Left forelimb (tissue), 1 donor: ENCODE measurements at regions not wholly inside any gene's neighbourhood (a gene's known extent, or its start where the extent isn't known, plus 50 kb on each side); places are given as distances from the start of the nearest gene placed in this dataset.

Experiments used
- DNase-seq: peaks from one replicate; pipeline ENCODE4 v3.0.0-alpha.2; 2018; ENCODE audit warnings: low spot score

DNA sequence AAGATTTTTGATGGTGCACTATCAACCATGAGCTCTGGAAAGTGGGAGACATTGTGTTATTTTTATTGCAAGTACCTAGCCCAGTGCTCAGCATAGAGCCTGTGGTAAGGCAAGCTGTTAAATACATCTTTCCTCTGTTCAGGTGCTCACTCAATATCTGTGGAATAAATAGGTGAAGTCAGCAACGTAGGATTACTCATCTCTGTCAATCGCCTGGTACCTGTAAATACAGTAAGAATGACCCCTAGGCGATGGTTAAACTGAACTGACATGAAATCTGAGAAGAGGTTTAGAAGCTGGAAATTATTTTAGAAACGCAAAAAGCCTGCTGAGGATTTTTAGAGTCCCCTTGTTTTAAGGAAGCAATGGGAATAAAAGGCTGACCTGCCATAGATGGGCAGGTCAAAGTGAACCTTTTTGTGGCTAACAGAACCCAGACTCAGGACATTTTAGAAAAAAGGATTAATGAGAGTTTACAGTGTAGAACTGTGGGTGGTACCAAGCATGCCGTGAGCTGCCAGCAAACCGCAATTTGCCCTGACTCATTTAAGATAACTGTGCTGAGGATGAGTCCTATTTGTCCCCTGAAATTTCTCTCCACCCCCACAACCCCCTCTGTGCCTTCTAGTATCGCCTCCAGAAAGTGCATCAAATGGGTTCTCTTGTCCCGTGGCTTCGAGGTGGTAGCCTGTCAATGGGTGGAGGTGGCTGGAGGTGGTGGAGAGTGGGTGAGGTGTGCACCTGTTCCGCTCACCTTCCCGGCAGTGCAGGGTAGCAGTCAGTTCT lies 375.1 kb downstream of the MED10 start:
- no peak for DNase-seq

DNA sequence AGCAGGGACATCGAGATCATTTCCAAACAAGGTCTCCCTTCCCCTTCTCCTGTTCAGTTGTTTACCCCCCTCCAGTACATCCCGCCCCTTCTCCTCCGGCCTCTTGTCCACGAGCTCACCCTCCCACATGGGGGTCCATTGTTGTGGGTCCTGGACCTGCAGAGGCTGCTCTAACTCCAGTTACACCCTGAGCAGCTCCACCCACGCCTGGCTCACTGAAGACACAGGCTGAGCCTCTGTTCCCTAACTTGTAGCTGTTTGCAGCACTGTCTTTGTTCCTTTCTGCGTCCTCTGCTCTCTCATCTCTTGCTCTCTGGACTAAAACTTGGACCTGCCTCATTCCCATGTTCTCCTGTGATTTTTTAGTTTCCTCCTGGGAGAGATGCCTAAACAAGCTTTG lies 377.5 kb downstream of the MED10 start:
- DNase-seq: no peak

DNA sequence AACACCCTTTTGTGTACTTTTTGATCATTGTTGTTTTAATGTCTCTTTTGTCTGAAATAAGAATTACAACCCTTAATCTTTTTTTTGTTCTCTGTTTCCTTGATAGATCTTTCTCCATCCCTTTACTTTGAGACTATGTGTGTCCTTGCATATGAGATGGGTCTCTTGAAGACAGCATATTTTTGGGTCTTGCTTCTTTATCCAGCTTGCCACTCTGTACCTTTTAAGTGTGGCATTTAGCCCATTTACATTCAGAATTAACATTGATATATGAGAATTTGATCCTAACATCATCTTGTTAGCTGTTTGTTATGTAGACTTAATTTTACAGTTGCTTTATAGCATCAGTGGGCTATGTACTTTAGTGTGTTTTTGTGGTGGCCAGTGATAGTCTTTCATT lies 382.5 kb downstream of the MED10 start:
- no peak for DNase-seq

DNA sequence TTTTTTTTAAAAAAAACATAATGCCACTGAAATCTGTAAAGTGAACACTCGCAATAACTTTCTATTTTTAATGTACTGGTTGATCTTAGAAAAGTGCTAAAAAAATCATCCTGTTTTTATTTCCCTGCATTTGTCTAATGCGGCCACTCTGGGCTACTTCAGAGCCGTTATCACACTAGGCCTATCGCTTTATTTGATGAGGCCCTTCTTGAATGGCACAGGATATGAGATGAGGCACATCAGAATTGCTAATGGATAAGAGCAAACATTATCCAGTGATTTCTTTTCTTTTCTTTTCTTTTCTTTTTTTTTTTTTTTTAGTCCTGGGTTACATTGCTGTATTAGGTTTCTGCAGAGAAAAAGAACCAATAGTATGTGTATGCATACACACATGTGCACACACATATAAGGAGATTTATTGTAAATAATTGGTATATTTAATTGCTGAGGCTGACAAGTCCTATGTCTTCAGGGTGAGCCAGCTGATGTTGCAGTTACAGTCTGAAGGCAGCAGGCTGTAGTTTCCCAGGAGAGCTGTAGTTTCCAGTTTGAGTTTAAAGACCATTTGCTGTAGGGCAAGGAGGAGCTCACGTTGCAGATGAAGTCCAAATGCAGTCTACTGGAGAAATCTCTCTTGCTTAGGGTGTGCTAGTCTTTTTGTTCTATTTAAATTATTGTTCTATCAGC lies 391.7 kb downstream of the MED10 start:
- no peak for DNase-seq

DNA sequence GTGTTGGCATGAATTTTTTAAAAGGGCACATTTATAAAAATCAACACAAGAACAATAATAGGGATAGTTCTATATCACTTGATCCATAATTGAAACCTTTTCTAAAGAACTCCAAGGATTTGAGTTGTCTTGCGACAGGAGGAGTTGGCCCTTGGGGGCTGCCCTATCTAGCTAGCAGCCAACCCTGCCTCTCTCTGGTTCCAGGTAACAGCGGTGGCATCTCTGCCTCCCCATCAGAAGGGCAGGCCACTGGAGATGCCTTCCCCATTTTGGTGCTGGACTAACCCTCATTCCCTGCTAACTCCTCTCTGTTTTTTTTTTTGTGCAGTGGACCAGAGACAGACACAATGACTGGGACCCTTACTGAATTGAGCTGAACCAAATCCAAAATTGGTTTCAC lies 393.0 kb downstream of the MED10 start:
- DNase-seq: no peak

DNA sequence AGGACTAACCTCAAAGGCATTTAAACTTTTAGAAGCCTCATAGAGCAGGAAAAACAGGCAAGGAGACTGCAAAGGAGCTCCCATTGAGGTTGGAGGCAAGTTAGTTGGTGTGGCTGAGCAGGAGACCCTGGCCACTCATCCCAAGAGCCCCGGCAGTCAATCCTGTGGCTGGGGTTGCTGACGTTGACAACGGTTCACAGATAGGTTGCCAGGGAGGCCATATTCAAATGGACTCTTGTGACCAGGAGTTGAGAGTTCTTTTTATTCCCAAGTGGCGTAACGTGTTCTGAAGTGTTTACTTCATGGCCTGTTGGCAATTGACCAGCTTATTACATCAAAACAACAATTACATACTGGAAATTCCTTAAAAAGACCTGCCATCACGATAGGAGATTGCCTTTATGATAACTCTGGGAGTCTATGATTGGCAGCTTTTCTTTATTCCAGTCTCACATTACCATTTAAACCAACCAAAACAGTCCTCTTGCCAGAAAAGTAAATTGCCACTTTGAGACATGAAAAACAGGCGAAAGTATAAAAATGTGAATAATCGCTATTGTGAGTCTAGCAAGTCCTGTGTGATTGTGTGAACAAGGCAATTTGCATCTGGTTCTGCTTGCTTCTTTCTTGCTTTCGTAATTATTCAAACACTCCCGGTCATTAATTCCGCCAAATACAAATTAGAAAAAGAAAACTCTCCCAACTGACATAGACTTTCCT lies 394.9 kb downstream of the MED10 start:
- no peak for DNase-seq

DNA sequence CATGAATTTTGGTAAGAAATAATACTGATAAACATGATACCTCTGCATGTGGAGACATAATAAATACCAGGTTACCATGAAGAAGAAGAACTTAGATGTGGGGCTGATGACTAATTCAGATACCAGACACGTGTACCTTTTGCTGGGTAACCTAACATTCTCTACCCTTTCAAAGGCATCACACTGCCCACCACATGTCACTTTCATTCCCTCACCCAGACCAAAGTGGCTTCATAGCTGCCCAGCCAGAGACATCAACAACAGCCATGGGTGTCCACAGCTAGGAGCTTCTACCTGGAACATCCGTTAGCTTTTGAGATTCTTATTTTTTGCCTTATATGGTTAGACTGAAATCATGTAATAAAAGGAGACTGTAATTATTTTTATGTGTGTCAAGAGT lies 396.8 kb downstream of the MED10 start:
- no peak for DNase-seq

DNA sequence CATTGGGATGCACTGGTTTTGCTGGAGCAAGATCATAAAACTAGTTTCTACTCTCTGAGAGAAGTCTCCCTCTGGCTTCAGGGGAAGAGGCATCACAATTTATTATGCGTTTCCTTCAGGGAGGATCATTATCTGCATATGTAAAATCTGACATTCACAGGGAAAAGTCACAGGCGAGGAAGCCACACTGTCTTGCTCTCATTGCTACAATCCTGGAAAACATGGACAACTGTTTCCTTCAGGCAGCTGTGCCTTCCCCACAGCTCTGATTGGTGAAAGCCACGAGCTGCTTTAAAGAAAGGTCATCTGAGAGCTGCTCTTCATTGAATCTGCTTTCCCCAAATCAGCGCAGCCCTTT lies 397.8 kb downstream of the MED10 start:
- no peak for DNase-seq

DNA sequence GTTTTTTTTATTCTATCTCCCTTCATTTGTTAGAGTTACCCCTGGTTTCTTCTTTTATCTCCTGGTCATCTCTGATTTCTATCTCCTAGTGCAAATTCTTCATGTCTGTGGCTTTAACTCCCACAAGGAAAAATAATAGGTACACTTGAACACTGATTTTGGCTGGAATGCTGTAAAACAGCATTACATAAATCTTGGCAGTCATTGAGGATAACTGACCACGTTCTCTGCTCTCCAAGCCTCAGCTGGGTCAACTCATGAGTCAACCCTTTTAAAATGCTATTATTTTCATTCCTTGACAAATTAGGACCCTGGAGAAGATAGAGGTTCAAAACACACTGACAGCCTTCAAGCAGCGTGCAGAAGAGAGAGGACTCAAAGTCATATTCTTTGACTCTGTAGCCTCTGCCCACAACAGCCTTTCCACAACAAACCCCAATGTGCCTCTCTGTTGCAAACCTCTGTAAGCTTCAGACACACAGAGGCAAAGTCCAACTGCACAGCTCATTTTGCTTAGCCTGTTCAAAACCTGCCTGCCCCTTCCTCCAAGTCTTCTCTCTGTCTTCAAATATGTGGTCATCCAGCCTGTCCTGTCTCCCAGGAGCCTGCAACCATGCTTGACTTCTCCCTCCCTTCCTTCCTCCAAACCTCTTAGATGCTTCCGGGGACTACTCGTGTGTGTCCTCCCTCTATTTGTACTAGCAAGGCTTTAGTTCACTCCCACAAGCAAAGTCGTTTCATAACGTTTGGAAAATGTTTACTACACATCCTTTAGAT lies 398.4 kb downstream of the MED10 start:
- DNase-seq: no peak

DNA sequence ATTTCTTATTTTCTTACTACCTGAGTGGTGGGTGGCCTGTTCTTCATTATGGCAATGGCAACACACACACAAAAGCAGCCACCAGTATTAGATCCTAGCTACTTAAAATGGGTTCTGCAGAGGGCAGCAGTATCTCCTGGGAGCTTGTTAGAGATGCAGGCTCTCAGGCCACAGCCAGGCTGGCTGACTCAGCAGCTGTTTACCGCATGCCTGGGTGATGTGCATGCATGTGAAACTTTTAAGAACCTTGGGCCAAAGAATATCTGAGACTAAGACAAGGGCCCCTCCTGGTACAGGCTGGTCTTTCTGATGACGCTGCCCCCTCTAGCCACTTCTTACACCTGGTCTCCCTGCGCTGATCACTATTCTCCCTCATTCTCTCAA lies 399.0 kb downstream of the MED10 start:
- no peak for DNase-seq

DNA sequence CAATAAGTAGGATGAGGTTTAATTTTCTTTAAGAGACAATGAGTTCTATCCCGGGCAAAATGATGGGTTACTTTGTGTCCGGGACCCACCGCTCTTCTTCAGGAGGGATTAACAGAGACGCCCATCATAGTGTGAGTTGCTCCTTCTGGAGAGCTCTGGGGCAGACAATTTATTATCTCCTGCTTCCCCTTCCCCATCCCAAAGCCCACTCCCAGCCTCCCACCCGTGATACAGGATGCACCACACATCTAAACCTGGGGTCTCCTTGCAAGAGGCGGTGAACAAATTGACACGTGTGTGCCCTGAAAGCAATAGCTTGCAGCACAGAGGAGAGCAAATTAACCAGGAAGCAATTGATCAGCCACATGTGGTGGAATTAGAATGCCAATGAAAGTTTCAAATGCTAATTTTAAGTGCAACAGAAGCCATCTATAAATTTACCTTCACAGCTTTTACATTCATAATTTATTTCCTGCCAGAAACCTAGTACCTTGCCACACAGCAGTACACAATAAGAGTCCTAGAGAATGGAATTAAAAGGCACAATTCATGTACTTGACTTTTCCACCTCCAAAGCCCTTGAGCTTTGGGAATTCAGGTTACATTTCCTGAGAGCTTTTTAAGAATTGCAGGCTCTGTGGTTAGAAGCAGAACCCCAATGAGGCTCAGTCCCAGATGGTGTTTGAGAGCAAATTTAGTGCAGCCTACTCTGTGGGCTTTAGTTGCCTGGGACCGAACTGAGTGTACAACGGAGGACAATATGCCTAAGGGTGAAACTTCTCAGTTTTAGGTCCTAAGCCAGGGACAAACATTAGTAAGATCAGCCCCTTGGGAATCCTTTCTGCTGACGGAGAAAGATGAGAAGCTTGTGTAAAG lies 399.6 kb downstream of the MED10 start:
- no peak for DNase-seq

DNA sequence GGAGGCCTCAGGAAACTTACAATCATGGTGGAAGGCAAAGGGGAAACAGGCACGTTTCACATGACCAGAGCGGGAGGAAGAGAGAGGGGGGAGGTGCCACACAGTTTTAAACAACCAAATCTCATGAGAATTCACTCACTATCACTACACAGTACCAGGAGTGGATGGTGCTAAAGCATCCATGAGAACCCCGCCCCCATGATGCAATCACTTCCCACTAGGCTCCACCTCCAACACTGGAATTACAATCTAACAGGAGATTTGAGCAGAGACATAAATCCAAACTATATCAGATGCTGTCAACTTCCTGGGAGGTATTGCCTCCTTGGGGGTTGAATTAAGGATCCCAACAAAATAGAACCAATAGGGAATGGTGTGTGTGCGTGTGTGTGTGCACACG lies 407.1 kb downstream of the MED10 start:
- DNase-seq: no peak

DNA sequence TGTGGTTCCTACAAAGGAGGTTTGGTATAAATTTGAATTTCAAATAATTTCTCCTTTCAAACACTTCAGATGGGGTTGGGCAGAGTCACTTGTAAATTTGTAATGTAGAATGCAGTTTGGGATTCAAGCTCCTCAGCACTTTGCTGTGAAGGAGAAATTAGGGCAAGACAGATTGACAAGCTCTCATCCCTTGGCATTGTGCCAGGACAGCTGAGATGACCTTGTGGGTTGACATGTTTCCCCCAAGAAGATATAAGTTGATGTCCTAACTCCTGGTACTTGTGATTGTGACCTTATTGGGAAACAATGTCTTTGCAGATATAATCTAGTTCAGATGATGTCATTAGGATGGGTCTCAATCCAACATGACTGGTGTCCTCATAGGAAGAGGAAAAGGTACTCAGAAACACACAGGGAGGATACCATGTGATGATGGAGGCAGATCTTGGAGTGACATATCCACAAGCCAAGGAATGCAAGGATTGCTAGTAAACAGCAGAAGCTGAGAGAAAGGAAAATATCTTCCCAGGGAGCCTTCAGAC lies 408.3 kb downstream of the MED10 start:
- no peak for DNase-seq

DNA sequence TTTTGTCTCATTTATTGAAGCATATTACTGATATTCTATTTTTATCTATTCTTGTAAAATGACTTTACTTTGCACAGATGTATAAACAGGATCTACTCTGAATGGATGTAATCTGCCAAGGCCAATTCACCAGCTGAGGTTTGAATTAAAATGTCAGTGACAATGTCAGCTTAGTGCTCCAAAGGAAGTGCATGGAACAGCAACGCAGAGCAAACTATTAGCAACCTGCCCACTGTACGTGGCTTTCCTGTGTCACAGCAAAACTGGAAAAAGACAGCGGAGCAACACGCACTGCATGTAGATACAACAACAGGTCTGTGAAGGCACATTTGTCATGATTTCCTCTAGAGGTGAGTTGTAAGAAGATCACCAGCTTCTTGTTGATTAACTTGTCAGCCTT lies 409.4 kb downstream of the MED10 start:
- no peak for DNase-seq

DNA sequence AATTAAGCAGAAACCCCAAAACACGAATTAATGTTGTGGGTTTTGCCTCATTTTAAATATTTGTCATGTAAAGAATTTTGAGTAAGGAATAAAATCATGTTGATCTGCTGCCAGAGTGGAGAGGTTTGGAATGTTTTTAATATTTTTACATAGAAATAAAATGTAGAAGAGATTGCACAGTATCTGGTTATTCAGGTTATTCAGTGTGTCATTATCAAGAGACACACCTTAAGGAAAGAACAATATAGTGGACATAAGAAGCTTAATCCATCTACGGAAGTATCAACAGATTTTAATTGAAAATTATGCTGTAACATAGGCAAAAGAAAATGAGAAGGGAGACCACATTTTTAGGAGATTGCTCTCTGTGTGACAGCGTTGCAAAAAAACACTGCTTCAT lies 410.4 kb downstream of the MED10 start:
- no peak for DNase-seq

DNA sequence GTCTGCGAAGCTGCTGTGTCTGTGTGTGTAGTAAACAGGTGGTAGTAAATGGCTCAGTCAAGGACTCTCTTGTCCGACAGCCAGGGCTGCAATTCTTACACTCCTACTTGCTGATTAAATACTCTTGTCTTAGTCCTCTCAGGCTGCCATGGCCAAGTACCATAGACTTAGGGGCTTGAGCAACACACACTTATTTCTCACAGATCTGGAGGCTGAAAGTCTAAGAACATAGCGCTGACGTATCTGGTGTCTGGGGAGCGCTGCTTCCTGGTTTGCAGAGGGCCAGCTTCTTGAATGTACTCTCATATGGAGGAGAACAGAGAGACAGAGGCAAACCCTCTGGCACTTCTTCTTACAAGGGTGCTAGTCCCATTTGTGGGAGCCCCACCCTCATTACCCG lies 411.0 kb downstream of the MED10 start:
- DNase-seq: no peak

DNA sequence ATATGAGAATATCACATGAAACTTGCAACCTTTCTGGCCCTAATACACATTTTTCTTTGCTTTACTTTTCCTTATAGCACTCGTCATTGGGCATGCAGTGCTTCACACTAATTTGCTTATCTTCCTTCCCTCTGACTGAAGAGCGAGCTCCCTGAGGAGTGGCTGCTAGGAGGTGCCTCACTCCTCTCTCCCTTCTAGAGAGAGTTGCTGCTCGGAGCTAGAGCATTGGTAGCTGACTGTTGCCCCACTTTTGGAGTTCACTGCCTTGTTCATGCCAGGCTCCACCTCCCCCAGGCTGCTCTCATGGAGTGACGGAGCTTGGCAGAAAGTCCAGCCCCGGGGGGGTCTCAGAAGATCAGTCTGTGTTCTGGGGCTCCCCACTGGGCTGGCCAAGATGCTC lies 413.2 kb downstream of the MED10 start:
- no peak for DNase-seq

DNA sequence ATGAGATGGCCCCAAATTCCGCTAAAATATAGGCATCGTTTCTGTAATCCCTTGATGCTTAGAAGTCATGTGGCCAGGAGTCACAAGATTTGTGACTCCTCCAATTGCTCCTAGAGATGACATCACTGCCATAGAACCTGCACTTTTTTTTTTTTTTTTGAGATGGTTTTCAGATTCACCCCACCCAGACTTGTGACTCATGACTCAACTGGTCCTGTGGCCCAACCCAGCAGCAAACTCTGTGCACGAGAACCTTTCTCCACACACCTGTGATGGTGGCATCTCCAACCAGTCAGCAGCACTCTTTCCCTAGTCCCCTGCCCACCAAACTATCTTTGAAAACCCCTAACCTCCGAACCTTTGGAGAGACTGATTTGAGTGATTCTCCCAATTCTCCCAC lies 414.0 kb downstream of the MED10 start:
- no peak for DNase-seq

DNA sequence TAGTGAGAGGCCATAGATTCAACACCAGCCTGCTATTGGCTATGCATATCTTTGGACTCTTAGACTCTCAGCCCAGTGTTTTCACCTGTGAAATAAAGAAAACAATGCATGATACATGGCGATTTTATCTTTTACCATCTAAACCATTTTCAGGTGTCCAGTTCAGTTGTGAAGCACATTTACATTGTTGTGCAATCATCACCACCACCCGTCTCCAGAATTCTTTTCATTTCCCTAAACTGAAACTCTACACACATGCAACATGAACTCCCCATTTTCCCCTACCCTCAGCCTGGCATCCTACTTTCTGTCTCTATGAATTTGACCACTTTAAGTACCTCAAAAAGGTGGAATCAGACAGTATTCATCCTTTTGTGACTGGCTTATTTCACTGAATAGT lies 420.6 kb downstream of the MED10 start:
- no peak for DNase-seq

DNA sequence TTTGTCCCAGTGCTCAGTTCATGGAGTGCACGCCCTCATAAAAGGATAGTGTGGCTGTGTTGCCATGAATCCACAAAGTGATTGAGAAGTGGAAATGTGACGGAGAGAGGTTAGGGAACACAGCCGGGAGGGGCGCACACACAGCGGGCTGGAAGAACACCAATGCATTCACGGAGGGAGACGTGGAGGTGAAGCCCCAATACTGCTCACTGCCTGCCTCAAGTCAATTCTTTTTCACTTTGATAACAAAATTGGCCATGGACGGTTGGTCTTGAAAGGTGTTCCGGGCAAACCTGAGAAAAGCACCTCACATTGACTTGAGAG lies 424.1 kb downstream of the MED10 start:
- no peak for DNase-seq

DNA sequence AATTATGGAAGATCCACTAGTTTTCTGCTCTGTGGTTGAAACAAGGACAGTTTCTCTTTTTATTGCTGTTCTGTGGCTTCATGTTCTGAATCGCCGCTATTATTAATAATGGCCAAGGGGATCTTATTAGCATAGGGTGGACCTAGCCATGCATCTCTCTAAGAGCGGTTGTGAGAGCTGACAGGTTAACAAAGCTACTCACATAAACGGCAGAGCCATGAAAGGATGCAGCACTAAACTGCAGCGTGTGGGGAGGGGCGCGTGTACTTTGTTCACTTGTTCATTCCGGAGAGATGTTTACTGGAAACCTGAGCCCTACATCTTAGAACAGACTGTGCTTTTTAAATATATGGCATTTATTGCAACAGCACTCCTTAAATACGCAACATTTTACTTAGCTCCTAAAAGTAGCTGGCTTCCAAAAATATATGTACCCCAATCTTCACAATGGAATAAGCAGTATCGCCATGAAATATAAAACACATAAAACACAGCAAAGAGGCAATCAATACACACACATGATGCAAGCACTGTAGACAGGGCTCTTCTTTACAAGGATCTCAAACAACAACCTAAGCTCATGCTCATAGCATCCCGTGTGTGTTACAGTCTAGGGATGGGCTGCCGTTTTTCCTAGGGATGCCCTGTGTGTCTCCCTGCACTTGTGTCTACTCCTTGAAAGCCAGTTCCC lies 424.6 kb downstream of the MED10 start:
- DNase-seq: no peak
